ENCODE measurements at regions not wholly inside any gene's neighbourhood (a gene's known extent, or its start where the extent isn't known, plus 50 kb on each side); places are given as distances from the start of the nearest gene placed in this dataset.
"Not testable (repeated sequence)": the region's sequence is repeated elsewhere in the genome, so short reads cannot be mapped to it uniquely, and the experiment has no call there.

- no peak for DNase-seq (ENCODE audit: extremely low read depth, low read depth, low spot score)
Measured at GRCh38 chr12:127957001-127957660, 309.8 kb upstream of the TMEM132C start.

GRCh38 chr12:127962303-127962702 lies 304.7 kb upstream of the TMEM132C start:
- DNase-seq (ENCODE audit: extremely low read depth, low read depth, low spot score), result no peak

GRCh38 chr12:127963933-127964332 lies 303.0 kb upstream of the TMEM132C start:
- no peak for DNase-seq (ENCODE audit: extremely low read depth, low read depth, low spot score)

GRCh38 chr12:127964717-127965116 lies 302.3 kb upstream of the TMEM132C start:
- no peak for DNase-seq (ENCODE audit: extremely low read depth, low read depth, low spot score)

- no peak for DNase-seq (ENCODE audit: extremely low read depth, low read depth, low spot score)
Measured at GRCh38 chr12:127966331-127966730, 300.6 kb upstream of the TMEM132C start.

- no peak for DNase-seq (ENCODE audit: extremely low read depth, low read depth, low spot score)
Measured at GRCh38 chr12:127970491-127970890, 296.5 kb upstream of the TMEM132C start.

GRCh38 chr12:127980585-127980984 lies 286.4 kb upstream of the TMEM132C start:
- no peak for DNase-seq (ENCODE audit: extremely low read depth, low read depth, low spot score)

- no peak for DNase-seq (ENCODE audit: extremely low read depth, low read depth, low spot score)
Measured at GRCh38 chr12:127981875-127982274, 285.1 kb upstream of the TMEM132C start.

- DNase-seq (ENCODE audit: extremely low read depth, low read depth, low spot score), result not testable (repeated sequence)
Measured at GRCh38 chr12:127983213-127983791, 283.7 kb upstream of the TMEM132C start.

GRCh38 chr12:127984386-127985055 lies 282.4 kb upstream of the TMEM132C start:
- DNase-seq (ENCODE audit: extremely low read depth, low read depth, low spot score), result no peak

GRCh38 chr12:127987199-127987901 lies 279.6 kb upstream of the TMEM132C start:
- no peak for DNase-seq (ENCODE audit: extremely low read depth, low read depth, low spot score)

GRCh38 chr12:127991485-127991884 lies 275.5 kb upstream of the TMEM132C start:
- DNase-seq (ENCODE audit: extremely low read depth, low read depth, low spot score), result no peak

GRCh38 chr12:127998988-127999387 lies 268.0 kb upstream of the TMEM132C start:
- DNase-seq (ENCODE audit: extremely low read depth, low read depth, low spot score), result no peak

- no peak for DNase-seq (ENCODE audit: extremely low read depth, low read depth, low spot score)
Measured at GRCh38 chr12:128004383-128004938, 262.5 kb upstream of the TMEM132C start.

GRCh38 chr12:128007250-128007649 lies 259.7 kb upstream of the TMEM132C start:
- DNase-seq (ENCODE audit: extremely low read depth, low read depth, low spot score), result no peak

GRCh38 chr12:128008341-128008740 lies 258.6 kb upstream of the TMEM132C start:
- no peak for DNase-seq (ENCODE audit: extremely low read depth, low read depth, low spot score)

- no peak for DNase-seq (ENCODE audit: extremely low read depth, low read depth, low spot score)
Measured at GRCh38 chr12:128009108-128009507, 257.9 kb upstream of the TMEM132C start.

GRCh38 chr12:128012110-128012509 lies 254.9 kb upstream of the TMEM132C start:
- DNase-seq (ENCODE audit: extremely low read depth, low read depth, low spot score), result no peak

- DNase-seq (ENCODE audit: extremely low read depth, low read depth, low spot score), result no peak
Measured at GRCh38 chr12:128015276-128015675, 251.7 kb upstream of the TMEM132C start.

- no peak for DNase-seq (ENCODE audit: extremely low read depth, low read depth, low spot score)
Measured at GRCh38 chr12:128018067-128018466, 248.9 kb upstream of the TMEM132C start.

- no peak for DNase-seq (ENCODE audit: extremely low read depth, low read depth, low spot score)
Measured at GRCh38 chr12:128019996-128020544, 246.9 kb upstream of the TMEM132C start.

All from glomerular endothelial cell (primary cell).